ENCODE measurements at regions not wholly inside any gene's neighbourhood (a gene's known extent, or its start where the extent isn't known, plus 50 kb on each side); places are given as distances from the start of the nearest gene placed in this dataset.

DNA sequence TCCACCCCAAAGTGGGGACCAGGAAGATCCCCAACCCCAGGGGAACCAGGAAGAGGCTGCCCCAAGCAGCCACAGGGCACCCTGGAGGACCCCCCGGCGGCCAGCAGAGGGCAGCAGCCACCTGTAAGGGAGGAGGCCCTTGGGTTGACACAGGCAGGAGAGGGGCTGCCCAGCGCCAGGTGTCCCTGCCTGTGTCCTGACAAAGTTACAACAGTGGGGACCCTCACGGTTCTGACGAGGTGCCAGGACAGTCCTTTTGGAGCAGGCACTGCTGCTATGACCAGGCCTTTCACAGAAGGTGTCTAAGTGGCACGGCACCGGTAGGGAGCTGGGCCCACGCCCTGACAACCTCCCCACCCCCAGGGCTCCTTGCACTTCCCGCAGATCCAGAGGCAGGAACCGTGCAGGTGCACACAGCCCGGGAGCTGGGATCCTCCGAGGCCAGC is 176.7 kb downstream of the BMP7 start:
- H3K27me3 Mint-ChIP-seq (ENCODE audit: insufficient read depth) = peaks cover 21% of the 10 kb centered on the region
- peak; percentile 28 for DNase-seq
- TF ChIP-seq, protein P1, sequence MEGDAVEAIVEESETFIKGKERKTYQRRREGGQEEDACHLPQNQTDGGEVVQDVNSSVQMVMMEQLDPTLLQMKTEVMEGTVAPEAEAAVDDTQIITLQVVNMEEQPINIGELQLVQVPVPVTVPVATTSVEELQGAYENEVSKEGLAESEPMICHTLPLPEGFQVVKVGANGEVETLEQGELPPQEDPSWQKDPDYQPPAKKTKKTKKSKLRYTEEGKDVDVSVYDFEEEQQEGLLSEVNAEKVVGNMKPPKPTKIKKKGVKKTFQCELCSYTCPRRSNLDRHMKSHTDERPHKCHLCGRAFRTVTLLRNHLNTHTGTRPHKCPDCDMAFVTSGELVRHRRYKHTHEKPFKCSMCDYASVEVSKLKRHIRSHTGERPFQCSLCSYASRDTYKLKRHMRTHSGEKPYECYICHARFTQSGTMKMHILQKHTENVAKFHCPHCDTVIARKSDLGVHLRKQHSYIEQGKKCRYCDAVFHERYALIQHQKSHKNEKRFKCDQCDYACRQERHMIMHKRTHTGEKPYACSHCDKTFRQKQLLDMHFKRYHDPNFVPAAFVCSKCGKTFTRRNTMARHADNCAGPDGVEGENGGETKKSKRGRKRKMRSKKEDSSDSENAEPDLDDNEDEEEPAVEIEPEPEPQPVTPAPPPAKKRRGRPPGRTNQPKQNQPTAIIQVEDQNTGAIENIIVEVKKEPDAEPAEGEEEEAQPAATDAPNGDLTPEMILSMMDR (IDR thresholded peaks at IDR 0.05) = peak; percentile 94
- no peak overlapping the region for H3K27ac Mint-ChIP-seq
- no peaks in the 10 kb centered on the region for H3K36me3 Mint-ChIP-seq (ENCODE audit: low read depth)
- H3K9me3 Mint-ChIP-seq = no peaks in the 10 kb centered on the region; the same call in 1 of the 2 replicates
- no peaks in the 10 kb centered on the region; the same call in 1 of the 2 replicates for H3K4me1 Mint-ChIP-seq (ENCODE audit: low read depth)
- H3K4me3 Mint-ChIP-seq = no peak overlapping the region

DNA sequence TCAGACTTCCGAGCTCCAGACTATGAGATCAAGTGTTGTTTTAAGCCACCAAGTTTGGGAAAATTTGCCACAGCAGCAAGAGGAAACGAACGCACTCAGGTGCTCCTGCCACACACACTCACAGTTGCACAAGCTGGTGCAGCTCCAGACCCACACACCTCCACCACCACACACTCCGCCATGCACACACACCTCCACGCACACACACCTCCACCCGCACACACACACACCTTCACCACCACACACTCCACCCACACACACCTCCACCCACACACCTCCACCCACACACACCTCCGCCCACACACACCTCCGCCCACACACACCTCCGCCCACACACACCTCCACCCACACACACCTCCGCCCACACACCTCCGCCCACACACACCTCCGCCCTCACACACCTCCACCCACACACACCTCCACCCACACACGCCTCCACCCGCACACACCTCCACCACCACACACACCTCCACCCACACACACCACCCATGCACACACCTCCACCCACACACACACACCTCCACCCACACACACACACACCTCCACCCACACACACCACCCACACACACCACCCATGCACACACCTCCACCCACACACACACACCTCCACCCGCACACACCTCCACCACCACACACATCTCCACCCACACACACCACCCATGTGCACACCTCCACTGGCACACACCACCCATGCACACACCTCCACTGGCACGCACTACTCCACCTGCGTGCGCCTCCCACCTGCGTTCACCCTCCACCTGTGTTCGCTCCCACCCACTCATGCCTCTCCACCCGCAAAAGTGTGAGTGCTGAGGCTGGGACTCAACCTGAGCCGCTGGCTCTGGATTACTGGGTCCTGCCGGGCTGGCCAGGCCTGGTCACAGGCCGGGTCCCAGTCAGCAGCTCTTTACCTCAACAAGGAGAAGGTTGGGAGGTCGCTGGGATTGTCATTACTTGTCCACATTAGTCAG is 175.6 kb downstream of the BMP7 start:
- Mint-ChIP-seq H3K4me3 (no peak overlapping the region), H3K27me3 (ENCODE audit: insufficient read depth) (peaks cover 21% of the 10 kb centered on the region), H3K4me1 (ENCODE audit: low read depth) (no peaks in the 10 kb centered on the region; the same call in 1 of the 2 replicates), H3K27ac (no peak overlapping the region), H3K9me3 (no peaks in the 10 kb centered on the region; the same call in 1 of the 2 replicates), H3K36me3 (ENCODE audit: low read depth) (no peaks in the 10 kb centered on the region)
- DNase-seq = no peak
- TF ChIP-seq, protein P1 (IDR thresholded peaks at IDR 0.05) = no peak

DNA sequence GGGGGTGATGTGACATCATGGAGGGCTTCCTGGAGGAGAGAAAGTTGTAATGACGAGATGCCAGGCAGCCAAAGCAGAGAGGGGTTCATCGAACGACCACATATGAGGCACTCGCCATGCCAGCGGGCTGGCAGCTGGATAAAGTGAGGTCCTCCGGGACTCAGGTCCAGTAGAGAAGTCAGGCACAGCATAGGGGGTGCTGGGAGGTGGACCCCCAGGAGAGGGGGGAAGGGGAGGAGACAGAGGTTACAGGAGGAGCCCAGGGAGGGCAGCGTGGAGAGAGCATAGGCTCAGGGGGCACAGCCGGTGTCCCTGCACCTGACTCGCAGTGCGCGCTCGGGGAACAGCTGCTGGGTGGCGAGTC is 174.7 kb downstream of the BMP7 start:
- no peaks in the 10 kb centered on the region for H3K36me3 Mint-ChIP-seq (ENCODE audit: low read depth)
- H3K4me3 Mint-ChIP-seq = no peak overlapping the region
- H3K4me1 Mint-ChIP-seq (ENCODE audit: low read depth) = no peaks in the 10 kb centered on the region; the same call in 1 of the 2 replicates
- H3K27ac Mint-ChIP-seq = no peak overlapping the region
- H3K9me3 Mint-ChIP-seq = no peaks in the 10 kb centered on the region; the same call in 1 of the 2 replicates
- TF ChIP-seq, protein P1 (IDR thresholded peaks at IDR 0.05) = no peak
- H3K27me3 Mint-ChIP-seq (ENCODE audit: insufficient read depth) = peaks cover 17% of the 10 kb centered on the region
- no peak for DNase-seq

DNA sequence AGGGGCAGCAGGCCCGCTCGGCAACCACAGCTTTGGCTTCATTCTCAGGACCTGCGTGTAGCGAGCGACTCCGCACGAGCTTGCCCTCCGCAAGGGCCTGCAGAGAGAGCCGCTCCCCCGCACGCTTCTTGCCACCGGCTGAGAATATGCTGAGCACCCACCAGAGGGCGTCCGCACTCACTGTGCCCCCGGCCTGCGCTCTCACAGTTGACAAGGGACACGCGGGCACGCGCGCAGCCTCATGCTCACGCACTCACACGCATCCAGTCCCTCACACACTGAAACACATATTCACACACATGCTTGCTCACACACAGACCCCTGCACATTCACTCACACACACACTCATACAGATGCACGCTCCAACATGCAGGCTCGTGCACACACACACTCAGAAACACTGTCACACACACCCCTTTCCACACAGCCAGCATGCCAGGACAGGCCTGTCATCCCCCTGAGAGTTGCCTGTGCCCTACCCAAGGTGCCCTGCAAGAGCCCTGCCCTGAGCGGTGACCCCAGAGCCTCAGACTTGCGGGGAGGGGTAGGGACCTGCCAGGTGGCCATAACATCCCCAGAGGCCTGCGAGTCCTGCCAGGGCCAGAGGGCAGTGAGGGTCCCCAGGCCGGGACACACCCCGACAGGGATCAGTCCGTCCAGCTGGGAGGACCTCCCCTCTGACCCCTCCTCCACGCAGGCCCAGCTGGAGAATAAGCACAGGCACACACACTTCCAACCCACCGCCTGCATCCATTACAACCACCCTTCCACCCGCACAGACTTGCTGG is 174.1 kb downstream of the BMP7 start:
- DNase-seq = no peak
- H3K4me1 Mint-ChIP-seq (ENCODE audit: low read depth) = no peaks in the 10 kb centered on the region; the same call in 1 of the 2 replicates
- H3K27me3 Mint-ChIP-seq (ENCODE audit: insufficient read depth) = peaks cover 16% of the 10 kb centered on the region
- TF ChIP-seq, protein P1 (IDR thresholded peaks at IDR 0.05) = peak; percentile 86
- no peak overlapping the region for H3K4me3 Mint-ChIP-seq
- H3K9me3 Mint-ChIP-seq = no peaks in the 10 kb centered on the region; the same call in 1 of the 2 replicates
- no peak overlapping the region for H3K27ac Mint-ChIP-seq
- no peaks in the 10 kb centered on the region for H3K36me3 Mint-ChIP-seq (ENCODE audit: low read depth)

DNA sequence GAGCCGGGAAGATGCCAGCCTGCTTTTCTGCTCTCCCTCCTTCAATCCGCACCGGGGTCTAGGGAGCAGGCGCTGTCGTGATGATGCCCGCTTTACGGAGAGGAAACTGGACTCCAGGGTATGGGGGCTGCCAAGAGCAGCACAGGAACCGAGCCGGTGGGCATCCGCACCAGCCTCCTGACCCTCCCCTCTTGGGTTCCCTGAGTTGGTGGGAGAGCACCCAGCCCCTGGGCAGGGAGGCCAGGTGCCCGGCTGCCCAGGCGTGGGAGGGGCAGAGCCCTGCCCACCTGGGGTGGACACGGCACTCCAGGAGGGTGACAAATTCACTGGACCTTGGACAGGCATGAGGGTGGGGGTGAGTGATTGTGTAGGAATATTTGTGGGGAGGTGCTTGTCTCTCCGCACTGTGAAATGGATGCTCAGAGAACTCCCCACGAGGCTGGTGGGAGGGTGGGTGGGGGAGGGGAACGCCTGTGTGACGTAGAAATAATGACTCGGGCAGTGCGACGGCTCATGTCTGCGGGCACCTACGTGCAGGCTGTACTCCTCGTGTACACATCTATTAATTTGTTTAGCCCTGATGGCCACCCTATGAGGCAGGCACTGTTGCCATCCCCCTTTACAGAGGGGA is 173.4 kb downstream of the BMP7 start:
- TF ChIP-seq, protein P1 (IDR thresholded peaks at IDR 0.05) = no peak
- no peaks in the 10 kb centered on the region; the same call in 1 of the 2 replicates for H3K4me1 Mint-ChIP-seq (ENCODE audit: low read depth)
- no peak overlapping the region for H3K4me3 Mint-ChIP-seq
- no peaks in the 10 kb centered on the region for H3K36me3 Mint-ChIP-seq (ENCODE audit: low read depth)
- H3K27ac Mint-ChIP-seq = no peak overlapping the region
- peaks cover 15% of the 10 kb centered on the region for H3K27me3 Mint-ChIP-seq (ENCODE audit: insufficient read depth)
- no peaks in the 10 kb centered on the region for H3K9me3 Mint-ChIP-seq
- no peak for DNase-seq

All from HFFc6 (cell line).